ENCODE measurements at regions not wholly inside any gene's neighbourhood (a gene's known extent, or its start where the extent isn't known, plus 50 kb on each side); places are given as distances from the start of the nearest gene placed in this dataset.

- no peaks in the 10 kb centered on the region for H4K20me1 ChIP-seq (ENCODE audit: insufficient read depth, low read length)
- H2AFZ ChIP-seq (ENCODE audit: low read depth, low read length): no peak overlapping the region
- TF ChIP-seq CTCF (IDR thresholded peaks at IDR 0.05; ENCODE audit: low read depth, low read length) (no peak), EZH2phosphoT487 (IDR thresholded peaks at IDR 0.05; ENCODE audit: low read depth) (no peak)
- H3K27me3 ChIP-seq (ENCODE audit: low read depth, low read length): no peaks in the 10 kb centered on the region; the same call in 1 of the 2 replicates
- H3K9ac ChIP-seq (ENCODE audit: low read length): no peak overlapping the region
- no peaks in the 10 kb centered on the region for H3K79me2 ChIP-seq (ENCODE audit: low read length)
- no peaks in the 10 kb centered on the region for H3K36me3 ChIP-seq (replicated peaks; ENCODE audit: low read depth, low read length)
- H3K4me3 ChIP-seq (ENCODE audit: low read length): no peak overlapping the region
- no peaks in the 10 kb centered on the region for H3K9me3 ChIP-seq (ENCODE audit: insufficient read depth, low read length)
- no peaks in the 10 kb centered on the region for H3K4me1 ChIP-seq (ENCODE audit: low read length)
- no peak overlapping the region for H3K4me2 ChIP-seq (ENCODE audit: low read length)
- H3K27ac ChIP-seq (ENCODE audit: low read length): no peak overlapping the region
These were observed 54.2 kb downstream of the MSX1 start for GRCh38 chr4:4913628-4914027.

GRCh38 chr4:4914059-4914820, 54.8 kb downstream of the MSX1 start:
- Histone ChIP-seq H3K27me3 (ENCODE audit: low read depth, low read length) (no peaks in the 10 kb centered on the region; the same call in 1 of the 2 replicates), H3K4me1 (ENCODE audit: low read length) (no peaks in the 10 kb centered on the region), H3K79me2 (ENCODE audit: low read length) (no peaks in the 10 kb centered on the region), H3K36me3 (replicated peaks; ENCODE audit: low read depth, low read length) (no peaks in the 10 kb centered on the region), H3K9me3 (ENCODE audit: insufficient read depth, low read length) (no peaks in the 10 kb centered on the region), H3K4me2 (ENCODE audit: low read length) (no peak overlapping the region), H2AFZ (ENCODE audit: low read depth, low read length) (no peak overlapping the region), H4K20me1 (ENCODE audit: insufficient read depth, low read length) (no peaks in the 10 kb centered on the region), H3K4me3 (ENCODE audit: low read length) (no peak overlapping the region), H3K27ac (ENCODE audit: low read length) (no peak overlapping the region), H3K9ac (ENCODE audit: low read length) (no peak overlapping the region)
- no peak for TF ChIP-seq CTCF (IDR thresholded peaks at IDR 0.05; ENCODE audit: low read depth, low read length)
- no peak for TF ChIP-seq EZH2phosphoT487 (IDR thresholded peaks at IDR 0.05; ENCODE audit: low read depth)

- TF ChIP-seq CTCF (IDR thresholded peaks at IDR 0.05; ENCODE audit: low read depth, low read length) (no peak), EZH2phosphoT487 (IDR thresholded peaks at IDR 0.05; ENCODE audit: low read depth) (no peak)
- no peak overlapping the region for H2AFZ ChIP-seq (ENCODE audit: low read depth, low read length)
- H3K4me1 ChIP-seq (ENCODE audit: low read length): no peaks in the 10 kb centered on the region
- H3K4me2 ChIP-seq (ENCODE audit: low read length): no peak overlapping the region
- H3K9me3 ChIP-seq (ENCODE audit: insufficient read depth, low read length): no peaks in the 10 kb centered on the region
- H3K27ac ChIP-seq (ENCODE audit: low read length): no peak overlapping the region
- H3K9ac ChIP-seq (ENCODE audit: low read length): no peak overlapping the region
- H3K27me3 ChIP-seq (ENCODE audit: low read depth, low read length): no peaks in the 10 kb centered on the region; the same call in 1 of the 2 replicates
- no peak overlapping the region for H3K4me3 ChIP-seq (ENCODE audit: low read length)
- H3K36me3 ChIP-seq (replicated peaks; ENCODE audit: low read depth, low read length): no peaks in the 10 kb centered on the region
- no peaks in the 10 kb centered on the region for H4K20me1 ChIP-seq (ENCODE audit: insufficient read depth, low read length)
- H3K79me2 ChIP-seq (ENCODE audit: low read length): no peaks in the 10 kb centered on the region
These were observed 55.7 kb downstream of the MSX1 start for GRCh38 chr4:4914965-4915845.

GRCh38 chr4:4918067-4918466, 58.6 kb downstream of the MSX1 start:
- Histone ChIP-seq H3K9ac (ENCODE audit: low read length) (no peak overlapping the region), H2AFZ (ENCODE audit: low read depth, low read length) (no peak overlapping the region), H3K79me2 (ENCODE audit: low read length) (no peaks in the 10 kb centered on the region), H3K4me3 (ENCODE audit: low read length) (no peak overlapping the region), H3K27me3 (ENCODE audit: low read depth, low read length) (peaks cover 5% of the 10 kb centered on the region; the same call in 1 of the 2 replicates), H3K9me3 (ENCODE audit: insufficient read depth, low read length) (no peaks in the 10 kb centered on the region), H3K4me2 (ENCODE audit: low read length) (no peak overlapping the region), H3K36me3 (replicated peaks; ENCODE audit: low read depth, low read length) (no peaks in the 10 kb centered on the region), H4K20me1 (ENCODE audit: insufficient read depth, low read length) (no peaks in the 10 kb centered on the region), H3K4me1 (ENCODE audit: low read length) (no peaks in the 10 kb centered on the region), H3K27ac (ENCODE audit: low read length) (no peak overlapping the region)
- TF ChIP-seq CTCF (IDR thresholded peaks at IDR 0.05; ENCODE audit: low read depth, low read length) (no peak), EZH2phosphoT487 (IDR thresholded peaks at IDR 0.05; ENCODE audit: low read depth) (no peak)

All from OCI-LY3 (cell line).